CD8-positive, alpha-beta memory T cell (primary cell): ENCODE measurements at regions not wholly inside any gene's neighbourhood (a gene's known extent, or its start where the extent isn't known, plus 50 kb on each side); places are given as distances from the start of the nearest gene placed in this dataset.

Experiments
- CTCF ChIA-PET: fragments of 350-600 bp; sonication (Branson Sonifier 250); formaldehyde crosslinking; loops from one replicate; lab custom pipeline; 2021; ENCODE audit warnings: antibody characterized with exemption; lab: Charles Lee
- POLR2A ChIA-PET: fragments of 350-600 bp; sonication (Branson Sonifier 250); formaldehyde crosslinking; loops from one replicate; lab custom pipeline; 2021; ENCODE audit warnings: antibody characterized with exemption; lab: Charles Lee
- DNase-seq, 5 donors: peaks; one replicate each; pipeline versions ENCODE4 v3.0.0 to v3.0.0-alpha.2; 2020 to 2022; ENCODE audit warnings: mixed read lengths in 1 of 5
- H3K27ac ChIP-seq: one replicate; pipeline ENCODE4 v1.7.0; 2013; ENCODE audit warnings: low read depth, mild to moderate bottlenecking, low read length, moderate library complexity
- H3K27me3 ChIP-seq: 2 replicates; pipeline ENCODE4 v1.7.0; 2013; ENCODE audit warnings: low read length, mild to moderate bottlenecking; ENCODE audit not compliant: insufficient read depth, poor library complexity, severe bottlenecking
- H3K36me3 ChIP-seq: 2 replicates; pipeline ENCODE4 v1.7.0; 2013; ENCODE audit warnings: mild to moderate bottlenecking, low read length, moderate library complexity; ENCODE audit not compliant: insufficient read depth
- H3K4me1 ChIP-seq: 2 replicates; pipeline ENCODE4 v1.7.0; 2013; ENCODE audit warnings: mild to moderate bottlenecking, low read length, moderate library complexity; ENCODE audit not compliant: insufficient read depth
- H3K4me3 ChIP-seq: 2 replicates; pipeline ENCODE4 v1.7.0; 2013; ENCODE audit warnings: mild to moderate bottlenecking, low read length
- H3K9me3 ChIP-seq: 2 replicates; pipeline ENCODE4 v1.7.0; 2013; ENCODE audit warnings: mild to moderate bottlenecking, low read length
- H3K27ac Mint-ChIP-seq, 8 donors: one replicate each; pipeline ENCODE4 v1.8.0; 2020 to 2021; ENCODE audit warnings: mixed read lengths in 8 of 8, mild to moderate bottlenecking in 6 of 8, inconsistent platforms in 3 of 8, moderate library complexity in 3 of 8
- H3K27me3 Mint-ChIP-seq, 2 donors: one replicate each; pipeline ENCODE4 v1.8.0; 2020 to 2021; ENCODE audit warnings: mixed read lengths in 2 of 2, mild to moderate bottlenecking in 1 of 2, moderate library complexity in 1 of 2
- H3K36me3 Mint-ChIP-seq, 3 donors: one replicate each; pipeline ENCODE4 v1.8.0; 2020 to 2021; ENCODE audit warnings: mixed read lengths in 3 of 3, inconsistent platforms in 1 of 3, mild to moderate bottlenecking in 1 of 3
- H3K4me1 Mint-ChIP-seq, 3 donors: one replicate each; pipeline ENCODE4 v1.8.0; 2020 to 2021; ENCODE audit warnings: mixed read lengths in 3 of 3, inconsistent platforms in 1 of 3, mild to moderate bottlenecking in 1 of 3
- H3K4me3 Mint-ChIP-seq, 7 donors: one replicate each; pipeline ENCODE4 v1.8.0; 2020 to 2021; ENCODE audit warnings: mixed read lengths in 7 of 7, mild to moderate bottlenecking in 6 of 7, moderate library complexity in 4 of 7, inconsistent platforms in 2 of 7
- H3K9me3 Mint-ChIP-seq, 5 donors: one replicate each; pipeline ENCODE4 v1.8.0; 2020 to 2022; ENCODE audit warnings: mixed read lengths in 5 of 5, mild to moderate bottlenecking in 3 of 5, moderate library complexity in 2 of 5, inconsistent platforms in 1 of 5

- no peaks in the 10 kb centered on the region for H3K9me3 ChIP-seq
- Mint-ChIP-seq H3K36me3 (peaks cover 0 to 40% (median 0%) of the 10 kb centered on the region in 3 donors), H3K9me3 (no peaks in the 10 kb centered on the region), H3K27ac (peak overlapping the region in 2 of 8 donors; percentile 29 to 36), H3K27me3 (no peaks in the 10 kb centered on the region), H3K4me3 (no peak overlapping the region), H3K4me1 (peaks cover 6 to 28% (median 16%) of the 10 kb centered on the region in 3 donors)
- peaks cover 10% of the 10 kb centered on the region for H3K36me3 ChIP-seq
- no peak overlapping the region for H3K4me3 ChIP-seq
- DNase-seq = no peak
- H3K27ac ChIP-seq = no peak overlapping the region
- H3K27me3 ChIP-seq = no peaks in the 10 kb centered on the region
- peaks cover 10% of the 10 kb centered on the region for H3K4me1 ChIP-seq
- POLR2A ChIA-PET = no interaction called here
- CTCF ChIA-PET = no interaction called here
Observed at GRCh38 chr17:64783556-64784352, 121.6 kb upstream of the SMURF2 start.

GRCh38 chr17:64783031-64783461 lies 120.9 kb upstream of the SMURF2 start:
- Mint-ChIP-seq H3K4me3 (peak overlapping the region in 2 of 7 donors; percentile 59 to 82), H3K36me3 (peaks cover 0 to 39% (median 0%) of the 10 kb centered on the region in 3 donors), H3K4me1 (peaks cover 6 to 31% (median 16%) of the 10 kb centered on the region in 3 donors), H3K9me3 (no peaks in the 10 kb centered on the region), H3K27me3 (peaks cover 0 to 2% of the 10 kb centered on the region in 2 donors), H3K27ac (peak overlapping the region in 5 of 8 donors; percentile 29 to 64 (median 36))
- H3K9me3 ChIP-seq = no peaks in the 10 kb centered on the region
- no peak for DNase-seq
- no peak overlapping the region for H3K4me3 ChIP-seq
- peaks cover 11% of the 10 kb centered on the region for H3K4me1 ChIP-seq
- ChIA-PET POLR2A (no interaction called here), CTCF (no interaction called here)
- no peaks in the 10 kb centered on the region for H3K27me3 ChIP-seq
- H3K36me3 ChIP-seq = peaks cover 10% of the 10 kb centered on the region
- H3K27ac ChIP-seq = no peak overlapping the region

- H3K27ac ChIP-seq = no peak overlapping the region
- H3K4me3 Mint-ChIP-seq = peak overlapping the region; percentile 58 to 90 (median 76)
Observed at GRCh38 chr17:64781810-64782555, 119.9 kb upstream of the SMURF2 start.

GRCh38 chr17:64781014-64781756 lies 119.1 kb upstream of the SMURF2 start:
- H3K4me1 ChIP-seq = peaks cover 22% of the 10 kb centered on the region
- CTCF ChIA-PET = interaction anchor here (0.7 to 1.6 kb wide), 2 partner anchors 12 to 212 kb away, joined by 3 read pairs; no protein-coding TSS in a partner anchor

More at GRCh38 chr17:64781810-64782555, 119.9 kb upstream of the SMURF2 start:
- peaks cover 7% of the 10 kb centered on the region for H3K36me3 ChIP-seq
- ChIA-PET CTCF (interaction anchor here (1.6 kb wide), 1 partner anchor 11 kb away, joined by 3 read pairs; no protein-coding TSS in a partner anchor), POLR2A (no interaction called here)
- H3K27me3 ChIP-seq = no peaks in the 10 kb centered on the region
- Mint-ChIP-seq H3K36me3 (peaks cover 0 to 29% (median 0%) of the 10 kb centered on the region in 3 donors), H3K27ac (peak overlapping the region in 7 of 8 donors; percentile 54 to 86 (median 78)), H3K27me3 (peaks cover 0 to 2% of the 10 kb centered on the region in 2 donors), H3K9me3 (no peaks in the 10 kb centered on the region), H3K4me1 (peaks cover 16 to 42% (median 23%) of the 10 kb centered on the region in 3 donors)
- no peaks in the 10 kb centered on the region for H3K9me3 ChIP-seq
- no peak for DNase-seq
- no peak overlapping the region for H3K4me3 ChIP-seq
- H3K4me1 ChIP-seq = peaks cover 21% of the 10 kb centered on the region

GRCh38 chr17:64780096-64781013 lies 118.2 kb upstream of the SMURF2 start:
- POLR2A ChIA-PET = interaction anchor here (0.6 kb wide), 1 partner anchor 32 kb away, joined by 3 read pairs; no protein-coding TSS in a partner anchor

More at GRCh38 chr17:64781014-64781756, 119.1 kb upstream of the SMURF2 start:
- H3K4me3 ChIP-seq = peak overlapping the region; percentile 65
- H3K36me3 ChIP-seq = no peaks in the 10 kb centered on the region
- Mint-ChIP-seq H3K27me3 (peaks cover 0 to 2% of the 10 kb centered on the region in 2 donors), H3K9me3 (no peaks in the 10 kb centered on the region), H3K4me3 (peak overlapping the region; percentile 76 to 90 (median 79)), H3K36me3 (peaks cover 0 to 22% (median 0%) of the 10 kb centered on the region in 3 donors), H3K4me1 (peaks cover 16 to 48% (median 24%) of the 10 kb centered on the region in 3 donors), H3K27ac (peak overlapping the region in 4 of 8 donors; percentile 26 to 91 (median 54))
- H3K9me3 ChIP-seq = no peaks in the 10 kb centered on the region
- DNase-seq = peak in 4 of 5 donors; percentile 38 to 61 (median 44)
- H3K27me3 ChIP-seq = no peaks in the 10 kb centered on the region
- no peak overlapping the region for H3K27ac ChIP-seq
- POLR2A ChIA-PET = interaction anchor here (0.6 kb wide), 1 partner anchor 33 kb away, joined by 3 read pairs; no protein-coding TSS in a partner anchor

GRCh38 chr17:64779376-64780095 lies 117.4 kb upstream of the SMURF2 start:
- Mint-ChIP-seq H3K4me1 (peaks cover 16 to 48% (median 24%) of the 10 kb centered on the region in 3 donors), H3K27ac (peak overlapping the region in 4 of 8 donors; percentile 42 to 60 (median 54)), H3K4me3 (peak overlapping the region; percentile 44 to 85 (median 73)), H3K9me3 (no peaks in the 10 kb centered on the region), H3K36me3 (peaks cover 0 to 8% (median 0%) of the 10 kb centered on the region in 3 donors), H3K27me3 (peaks cover 0 to 2% of the 10 kb centered on the region in 2 donors)
- H3K36me3 ChIP-seq = no peaks in the 10 kb centered on the region
- DNase-seq = no peak
- H3K27ac ChIP-seq = no peak overlapping the region
- POLR2A ChIA-PET = no interaction called here
- peaks cover 22% of the 10 kb centered on the region for H3K4me1 ChIP-seq
- no peaks in the 10 kb centered on the region for H3K9me3 ChIP-seq
- no peaks in the 10 kb centered on the region for H3K27me3 ChIP-seq
- CTCF ChIA-PET = no interaction called here
- H3K4me3 ChIP-seq = peak overlapping the region; percentile 39

More at GRCh38 chr17:64780096-64781013, 118.2 kb upstream of the SMURF2 start:
- no peaks in the 10 kb centered on the region for H3K27me3 ChIP-seq
- DNase-seq = peak; percentile 60 to 83 (median 75)
- H3K27ac ChIP-seq = no peak overlapping the region
- Mint-ChIP-seq H3K9me3 (no peaks in the 10 kb centered on the region), H3K36me3 (peaks cover 0 to 15% (median 0%) of the 10 kb centered on the region in 3 donors), H3K4me3 (peak overlapping the region; percentile 76 to 90 (median 79)), H3K27me3 (peaks cover 0 to 2% of the 10 kb centered on the region in 2 donors), H3K4me1 (peaks cover 16 to 48% (median 24%) of the 10 kb centered on the region in 3 donors), H3K27ac (peak overlapping the region in 4 of 8 donors; percentile 45 to 91 (median 67))
- peaks cover 22% of the 10 kb centered on the region for H3K4me1 ChIP-seq
- H3K9me3 ChIP-seq = no peaks in the 10 kb centered on the region
- no peaks in the 10 kb centered on the region for H3K36me3 ChIP-seq
- CTCF ChIA-PET = interaction anchor here (0.7 to 1.6 kb wide), 2 partner anchors 12 to 211 kb away, joined by 3 read pairs; no protein-coding TSS in a partner anchor
- H3K4me3 ChIP-seq = peak overlapping the region; percentile 65
